ENCODE measurements at regions not wholly inside any gene's neighbourhood (a gene's known extent, or its start where the extent isn't known, plus 50 kb on each side); places are given as distances from the start of the nearest gene placed in this dataset.
A peak's percentile ranks its signal among the peaks of the same experiment; 100 is the strongest.
"Not testable (repeated sequence)": the region's sequence is repeated elsewhere in the genome, so short reads cannot be mapped to it uniquely, and the experiment has no call there.

DNA sequence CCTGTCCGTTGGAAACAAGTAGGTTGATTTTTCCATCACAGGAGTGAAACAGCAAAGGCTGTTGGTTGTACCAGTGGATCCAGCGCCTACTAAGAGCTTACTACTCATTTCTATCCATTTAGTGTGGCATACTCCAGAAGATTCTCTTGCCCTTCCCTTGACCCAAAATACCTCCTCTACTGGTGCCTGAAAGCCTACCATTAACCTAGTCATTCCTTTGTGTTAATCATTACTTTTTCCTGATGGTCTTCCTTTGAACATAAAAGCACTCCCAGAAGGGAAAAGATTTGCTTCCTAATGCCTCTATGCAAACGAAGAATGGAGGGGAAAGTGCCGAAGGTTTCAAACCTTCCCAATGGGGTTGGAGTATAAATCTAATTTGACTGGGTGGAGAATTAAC lies 123.3 kb downstream of the QRSL1 start:
- TF ChIP-seq POLR2A (IDR thresholded peaks at IDR 0.05; ENCODE audit: low read depth, low read length): no peak
- DNase-seq (ENCODE audit: insufficient read length, low spot score): no peak
- FAIRE-seq: no peak

DNA sequence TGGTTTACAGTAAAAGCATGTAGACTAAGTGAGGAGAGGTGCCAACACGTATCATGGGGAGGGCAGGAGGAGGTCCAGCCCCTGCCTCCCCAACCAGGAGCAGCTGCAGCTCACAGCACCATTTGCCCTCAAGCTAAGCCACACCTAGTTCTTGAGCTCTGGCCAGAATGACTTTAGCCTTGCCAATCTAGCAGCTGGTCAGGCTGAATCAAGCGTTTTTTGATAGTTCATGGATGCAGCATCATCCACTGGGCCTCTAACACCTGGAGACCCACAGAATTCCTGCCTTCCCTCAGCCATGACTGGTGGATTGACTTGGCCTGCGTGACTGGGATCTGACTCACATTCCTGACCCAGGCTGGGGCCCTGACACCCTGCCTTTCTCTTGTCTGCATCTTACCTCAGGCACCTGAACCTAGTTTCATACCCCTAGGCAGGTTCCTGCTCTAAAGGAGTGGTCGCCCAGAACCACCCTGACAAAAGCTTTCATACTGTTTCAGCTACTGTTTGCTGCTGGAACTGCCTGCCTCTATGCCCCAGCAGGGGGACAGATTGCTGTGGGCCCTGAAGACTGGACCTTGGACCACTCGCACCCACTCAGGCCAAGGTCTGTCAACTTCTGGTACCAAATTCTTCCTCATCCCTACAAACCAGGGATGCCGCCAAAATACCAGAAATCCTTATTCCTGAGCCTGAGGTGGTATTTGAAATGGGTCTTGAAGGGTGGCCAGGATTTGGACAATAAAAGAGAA lies 122.3 kb downstream of the QRSL1 start:
- peak; percentile 9 for DNase-seq (ENCODE audit: insufficient read length, low spot score)
- no peak for TF ChIP-seq POLR2A (IDR thresholded peaks at IDR 0.05; ENCODE audit: low read depth, low read length)
- no peak for FAIRE-seq

DNA sequence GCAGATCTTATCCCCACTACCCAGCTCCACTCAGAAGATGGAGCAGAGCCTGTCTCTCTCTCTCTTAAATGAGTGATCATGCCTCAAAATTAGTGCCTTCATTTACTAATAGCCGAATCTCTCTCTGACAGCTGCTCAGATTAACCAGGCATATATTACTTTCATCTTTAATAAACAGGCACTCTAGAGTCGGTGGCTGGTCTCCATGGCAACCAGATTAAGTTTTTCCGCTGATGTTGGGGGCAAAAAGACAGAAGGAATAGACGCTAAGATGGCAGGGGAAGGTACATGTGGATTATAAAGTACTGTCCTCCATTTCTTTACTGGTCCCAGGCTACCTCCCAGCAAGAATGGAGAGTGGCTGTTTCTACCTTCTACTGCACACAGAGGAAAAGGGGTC lies 121.6 kb downstream of the QRSL1 start:
- no peak for TF ChIP-seq POLR2A (IDR thresholded peaks at IDR 0.05; ENCODE audit: low read depth, low read length)

DNA sequence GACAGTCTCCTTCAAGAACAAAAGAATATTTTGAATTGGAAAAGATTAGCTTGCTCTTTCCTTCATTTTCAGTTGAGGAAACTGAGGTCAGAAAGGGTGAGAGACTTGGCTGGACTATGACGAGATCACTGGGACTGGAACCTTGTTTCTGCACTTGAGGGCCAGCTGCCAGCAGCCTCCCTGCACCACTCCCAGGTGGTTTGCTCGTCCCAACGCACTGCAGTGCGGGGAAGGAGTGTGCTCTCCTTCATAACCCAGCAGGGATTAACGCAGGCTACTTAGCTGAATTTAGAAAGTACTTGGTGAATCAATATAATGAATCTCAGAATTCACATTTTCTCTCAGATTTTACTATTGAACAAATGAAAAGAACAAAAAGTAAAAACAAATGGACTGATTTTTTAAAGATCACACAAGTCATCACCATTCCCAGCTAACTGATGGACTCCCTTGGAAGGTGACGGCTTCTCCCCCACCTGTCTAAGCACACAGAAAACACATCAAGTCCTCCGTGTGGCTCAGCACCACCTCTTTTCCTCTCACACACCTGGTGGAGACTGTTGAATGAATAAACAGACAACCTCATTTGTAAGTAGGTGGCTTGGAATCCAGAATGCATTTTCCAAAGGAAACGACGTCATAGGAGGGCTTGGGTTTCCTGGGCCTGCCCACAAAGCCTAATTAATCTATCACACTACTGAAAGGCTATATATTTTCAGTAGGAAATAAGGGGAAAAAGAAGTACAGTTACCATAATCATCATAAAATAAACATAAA lies 121.0 kb downstream of the QRSL1 start:
- TF ChIP-seq POLR2A (IDR thresholded peaks at IDR 0.05; ENCODE audit: low read depth, low read length): no peak
- FAIRE-seq: no peak
- DNase-seq (ENCODE audit: insufficient read length, low spot score): no peak

More for the DNA sequence above, 121.6 kb downstream of the QRSL1 start:
- FAIRE-seq: no peak
- no peak for DNase-seq (ENCODE audit: insufficient read length, low spot score)

DNA sequence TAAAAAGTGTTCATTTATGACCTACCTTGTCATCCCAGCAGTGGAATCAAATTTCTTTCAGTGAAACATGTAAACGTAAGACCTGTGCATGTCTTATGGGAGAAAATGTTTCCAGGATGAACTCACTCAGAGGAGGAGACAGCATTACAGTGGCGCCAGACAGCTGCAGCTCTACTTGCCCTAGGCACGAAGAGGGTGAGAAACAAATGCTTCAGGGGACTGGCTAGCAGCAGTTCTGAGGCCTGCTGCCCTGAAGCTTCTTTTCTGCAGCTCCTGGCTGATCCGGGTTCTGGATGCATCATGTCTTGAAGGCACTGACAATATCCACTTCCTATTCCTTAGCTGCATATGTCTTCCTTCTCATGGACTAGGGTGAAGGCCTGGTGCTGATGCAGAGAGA lies 120.2 kb downstream of the QRSL1 start:
- no peak for DNase-seq (ENCODE audit: insufficient read length, low spot score)
- FAIRE-seq: no peak
- no peak for TF ChIP-seq POLR2A (IDR thresholded peaks at IDR 0.05; ENCODE audit: low read depth, low read length)

DNA sequence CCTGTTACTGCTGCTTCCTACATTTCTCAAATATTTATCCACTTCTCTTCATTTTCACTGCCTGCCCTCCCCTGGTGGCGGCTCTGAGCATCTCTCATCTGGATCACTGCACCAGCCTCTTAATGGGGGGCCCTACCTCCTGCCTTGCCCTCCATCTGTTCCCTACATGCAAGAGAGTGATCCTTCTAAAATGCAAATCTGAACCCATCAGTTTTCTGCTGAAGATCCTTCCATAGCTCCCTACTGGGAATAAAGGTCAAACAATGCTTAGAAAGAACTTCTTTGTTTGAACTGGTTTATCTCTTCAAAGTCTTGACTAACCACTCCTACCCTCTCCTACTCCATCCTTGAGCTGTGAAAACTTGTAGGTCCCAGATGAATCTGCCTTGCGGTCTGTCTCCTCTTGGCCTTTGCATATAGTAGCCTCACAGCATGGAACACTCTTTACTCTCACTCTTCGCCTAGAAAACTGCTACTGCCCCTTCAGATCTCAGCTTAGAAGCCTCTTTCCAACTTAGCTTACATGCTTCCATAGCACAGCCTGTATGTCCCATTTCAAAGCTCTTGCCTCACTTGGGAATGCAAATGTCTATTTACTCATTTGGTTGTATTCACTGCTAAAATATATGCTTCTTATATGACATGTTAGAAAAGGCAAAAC lies 119.3 kb downstream of the QRSL1 start:
- TF ChIP-seq POLR2A (IDR thresholded peaks at IDR 0.05; ENCODE audit: low read depth, low read length): no peak
- FAIRE-seq: no peak
- no peak for DNase-seq (ENCODE audit: insufficient read length, low spot score)

DNA sequence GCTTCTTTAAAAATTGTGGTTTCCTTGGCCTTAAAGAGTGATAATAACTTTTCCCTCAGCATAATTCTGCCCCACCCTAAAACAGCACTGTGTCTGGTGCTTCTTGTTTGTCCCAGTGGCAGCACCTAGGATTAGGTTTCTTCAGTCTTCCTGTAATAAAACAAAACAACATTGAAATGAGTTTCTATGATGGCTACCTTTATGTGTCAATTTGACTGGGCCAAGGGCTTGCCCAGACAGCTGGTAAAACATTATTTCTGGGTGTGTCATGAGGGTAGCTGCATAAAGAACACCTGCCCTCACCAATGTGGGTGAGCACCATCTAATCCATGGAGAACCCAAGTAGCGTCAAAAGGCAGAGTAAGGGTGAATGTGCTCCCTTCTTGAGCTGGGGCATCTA lies 117.8 kb downstream of the QRSL1 start:
- no peak for FAIRE-seq
- TF ChIP-seq POLR2A (IDR thresholded peaks at IDR 0.05; ENCODE audit: low read depth, low read length): no peak
- no peak for DNase-seq (ENCODE audit: insufficient read length, low spot score)

DNA sequence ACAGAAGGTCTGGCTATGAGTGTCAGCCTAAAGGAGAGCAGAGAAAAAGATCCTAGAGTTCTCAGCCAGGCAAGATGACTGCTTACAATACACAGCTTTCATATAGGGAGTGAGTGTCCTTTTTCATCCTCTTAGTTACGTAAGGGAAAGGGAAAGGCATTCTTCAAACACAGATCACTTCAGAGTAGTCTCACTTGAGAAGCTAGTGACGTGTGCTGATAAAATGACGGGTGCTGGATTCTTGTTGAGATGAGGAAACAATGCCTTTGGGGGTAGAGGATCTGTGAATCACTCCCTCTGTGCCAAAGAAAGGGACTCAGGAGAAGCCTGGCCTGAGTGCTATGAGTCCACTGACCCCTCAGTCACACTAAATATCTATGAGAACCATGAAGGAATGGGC lies 117.3 kb downstream of the QRSL1 start:
- peak; percentile 14 for DNase-seq (ENCODE audit: insufficient read length, low spot score)
- no peak for FAIRE-seq
- TF ChIP-seq POLR2A (IDR thresholded peaks at IDR 0.05; ENCODE audit: low read depth, low read length): no peak

DNA sequence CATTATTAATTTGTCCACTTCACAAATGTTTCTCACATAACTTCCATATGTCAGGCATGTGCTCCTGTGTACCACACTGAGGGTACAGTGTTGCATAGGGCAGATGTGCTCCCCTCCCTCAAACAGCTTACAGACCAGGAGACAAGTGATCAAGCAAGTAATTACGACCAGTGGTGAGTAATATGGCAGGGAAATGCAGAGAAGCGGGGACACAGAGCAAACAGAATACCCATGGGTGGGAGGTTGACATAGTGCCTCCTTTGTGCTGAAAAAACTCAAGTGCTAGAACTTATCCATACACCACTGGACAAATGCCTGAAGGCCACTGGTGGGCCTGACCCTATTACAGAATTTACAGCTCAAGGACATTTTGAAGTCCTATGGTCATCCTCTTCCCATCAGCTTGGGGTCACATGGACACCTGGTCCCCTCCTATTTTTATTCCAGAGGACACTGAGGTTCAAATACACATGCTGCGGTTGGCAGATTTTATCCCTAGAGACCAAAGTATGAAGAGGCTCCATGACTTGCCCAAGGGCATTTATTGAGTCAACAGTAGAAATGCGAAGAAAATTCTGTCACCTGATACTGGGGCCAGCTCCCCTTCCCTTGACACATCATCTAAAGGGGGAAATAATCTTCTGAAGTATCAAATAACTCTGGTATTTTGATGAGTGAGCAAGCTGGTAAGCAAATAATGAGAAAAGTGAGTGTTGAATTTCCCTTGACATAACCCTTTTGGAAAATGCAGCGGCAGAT lies 116.6 kb downstream of the QRSL1 start:
- no peak for DNase-seq (ENCODE audit: insufficient read length, low spot score)
- no peak for TF ChIP-seq POLR2A (IDR thresholded peaks at IDR 0.05; ENCODE audit: low read depth, low read length)
- no peak for FAIRE-seq

DNA sequence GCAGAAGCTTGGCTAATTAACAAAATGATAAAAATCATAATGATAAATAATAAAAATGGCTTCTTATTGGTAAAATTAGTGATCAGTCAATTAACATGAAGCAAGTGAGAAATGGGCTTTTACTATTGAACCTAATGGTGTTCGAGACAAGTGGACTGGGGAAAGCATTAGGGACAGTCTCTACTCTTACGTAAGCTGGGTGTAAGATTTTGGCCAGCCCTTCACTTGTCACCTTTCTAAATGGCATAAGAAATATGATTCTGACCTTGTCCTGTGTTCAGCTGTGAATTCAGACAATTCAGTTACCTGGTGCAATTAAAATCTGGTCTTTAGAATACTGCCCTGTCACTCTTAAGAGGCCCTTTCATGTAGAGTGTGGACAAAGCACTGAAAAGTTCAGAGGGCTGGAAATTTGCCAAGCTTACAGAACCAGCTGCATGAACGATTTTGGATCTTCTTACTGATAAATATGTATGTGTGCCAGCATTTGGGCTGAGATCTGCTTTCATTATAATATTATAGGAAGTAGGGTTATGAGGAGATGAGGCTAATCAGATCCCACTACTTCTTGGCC lies 115.9 kb downstream of the QRSL1 start:
- DNase-seq (ENCODE audit: insufficient read length, low spot score): no peak
- no peak for TF ChIP-seq POLR2A (IDR thresholded peaks at IDR 0.05; ENCODE audit: low read depth, low read length)
- no peak for FAIRE-seq

DNA sequence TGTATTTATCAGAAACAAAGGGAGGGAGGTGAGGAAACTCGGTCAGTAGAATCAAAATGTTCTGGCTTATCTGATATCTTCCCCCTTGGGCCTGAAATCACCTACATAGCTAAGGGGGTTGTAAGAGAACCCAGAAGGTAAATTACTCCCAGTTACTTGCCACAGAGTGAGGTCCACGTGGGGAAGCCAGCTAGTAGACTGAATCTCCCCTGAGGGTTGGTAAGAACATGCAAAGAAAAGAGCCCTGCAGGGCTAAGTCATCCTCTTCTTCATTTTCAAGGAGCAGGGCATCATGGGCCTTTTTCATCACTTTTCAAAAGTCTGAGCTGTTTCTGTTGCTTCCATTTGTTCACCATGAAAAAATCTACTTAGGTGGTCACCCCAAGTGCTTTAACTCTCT lies 115.4 kb downstream of the QRSL1 start:
- FAIRE-seq (no peak), DNase-seq (ENCODE audit: insufficient read length, low spot score) (no peak)
- TF ChIP-seq POLR2A (IDR thresholded peaks at IDR 0.05; ENCODE audit: low read depth, low read length): no peak

DNA sequence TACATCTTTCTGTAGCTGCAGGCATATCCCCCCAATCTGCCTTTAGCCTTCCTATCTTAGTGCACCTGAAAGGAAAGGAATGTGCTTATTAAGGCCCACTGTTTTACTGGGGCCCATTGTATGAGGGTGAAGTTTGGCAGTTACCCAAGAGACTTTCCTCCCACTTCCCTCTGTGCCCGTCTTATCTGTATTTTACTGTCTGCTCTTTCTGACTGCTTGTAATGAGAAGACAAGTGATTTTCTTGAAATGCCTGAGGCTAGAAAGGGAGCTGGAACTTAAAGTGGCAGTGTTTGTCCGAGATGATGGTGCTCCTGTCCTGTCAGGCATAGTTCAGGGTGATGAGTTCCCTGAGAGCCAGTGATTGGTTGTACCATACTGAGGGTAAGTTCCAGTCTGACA lies 114.7 kb downstream of the QRSL1 start:
- not testable (repeated sequence) for FAIRE-seq; DNase-seq (ENCODE audit: insufficient read length, low spot score)

DNA sequence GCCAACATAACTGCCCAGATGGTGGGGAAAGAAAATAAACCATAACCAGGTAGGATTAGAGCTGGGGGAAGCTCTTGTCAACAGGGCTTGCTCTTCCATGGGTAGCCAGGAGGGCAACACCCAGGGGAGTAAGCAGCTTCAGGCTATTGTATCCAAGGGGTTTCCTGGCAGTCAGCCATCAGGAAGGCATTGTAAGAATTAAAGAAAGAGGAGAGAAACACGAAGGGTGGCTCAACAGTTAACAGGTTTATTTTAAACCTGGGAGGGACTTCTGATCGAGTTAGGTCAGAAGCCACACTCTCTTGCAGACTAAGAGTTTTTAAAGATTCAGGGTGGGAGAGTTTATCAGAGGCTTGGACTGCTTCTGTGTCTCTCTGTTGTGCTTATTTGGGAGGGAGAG lies 114.2 kb downstream of the QRSL1 start:
- DNase-seq (ENCODE audit: insufficient read length, low spot score) (no peak), FAIRE-seq (no peak)
- TF ChIP-seq POLR2A (IDR thresholded peaks at IDR 0.05; ENCODE audit: low read depth, low read length): no peak

DNA sequence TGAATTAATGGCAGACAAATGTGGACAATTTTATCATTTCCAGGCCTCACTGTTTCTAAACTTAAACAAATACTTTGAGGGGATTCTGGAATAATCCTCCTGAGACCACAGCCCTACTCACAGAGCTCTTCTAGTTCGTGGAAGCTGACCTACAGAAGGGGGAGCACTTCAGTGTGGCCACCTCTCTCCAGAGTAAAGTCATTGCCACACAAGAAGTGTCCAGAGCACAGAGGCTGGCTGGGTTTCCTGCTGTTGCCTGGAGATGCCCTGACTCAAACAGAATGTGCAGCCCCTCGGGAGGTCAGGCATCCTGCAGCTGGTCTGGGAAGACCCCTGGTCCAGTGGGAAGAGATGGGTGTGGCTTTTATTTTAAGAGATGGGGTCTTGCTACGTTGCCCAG lies 110.9 kb downstream of the QRSL1 start:
- no peak for TF ChIP-seq POLR2A (IDR thresholded peaks at IDR 0.05; ENCODE audit: low read depth, low read length)
- FAIRE-seq: no peak
- DNase-seq (ENCODE audit: insufficient read length, low spot score): no peak

Data from H54 (cell line).